HepG2 (cell line): ENCODE measurements at regions not wholly inside any gene's neighbourhood (a gene's known extent, or its start where the extent isn't known, plus 50 kb on each side); places are given as distances from the start of the nearest gene placed in this dataset.

Experiments used
- ATAC-seq: fragments of 200-7000 bp; cut with Tn5 transposase; 3 replicates; pipeline ENCODE4 v1.9.1; 2020; ENCODE audit warnings: mild to moderate bottlenecking, moderate library complexity
- BruUV-seq: library from RNA; stranded (reverse); fragments of 400-500 nt; replicated peaks from 2 replicates; lab custom pipeline; 2021; lab: Mats Ljungman, UMichigan
- CTCF ChIA-PET: fragments of 300-600 bp; formaldehyde crosslinking; extraction: SDS; loops from one replicate; lab custom pipeline; 2021; ENCODE audit warnings: low total read pairs, inconsistent platforms, low intra/inter-chr PET ratio; lab: Yijun Ruan, JAX
- POLR2A ChIA-PET: fragments of 350-600 bp; sonication (Branson Sonifier 250); formaldehyde crosslinking; loops from one replicate; lab custom pipeline; 2020; ENCODE audit warnings: antibody characterized with exemption, inconsistent platforms; lab: Yijun Ruan, JAX
- DNase-seq: peaks from one replicate; pipeline ENCODE4 v3.0.0-alpha.2; 2015; ENCODE audit warnings: low spot score
- FAIRE-seq: peaks from 3 replicates; lab custom pipeline; 2011; peaks lifted over from hg19 to GRCh38; lab: Jason Lieb, UNC
- H2AFZ ChIP-seq: one replicate; pipeline ENCODE4 v1.6.1; 2011; ENCODE audit warnings: low read length, inconsistent platforms
- H3K27ac ChIP-seq: fragments of 300-600 bp; 3 replicates; pipeline ENCODE4 v1.8.0; 2011; ENCODE audit warnings: mixed run types, mild to moderate bottlenecking, mixed read lengths, low read length, inconsistent platforms; ENCODE audit not compliant: insufficient read depth; ENCODE audit errors: extremely low read length
- H3K27me3 ChIP-seq, 2 experiments: fragments of 200-600 bp in 1 of 2; 2 replicates in 1 of 2; 3 replicates in 1 of 2; pipeline versions ENCODE4 v1.6.0 to v1.8.0; 2011; ENCODE audit warnings: low read length in 2 of 2, mild to moderate bottlenecking in 2 of 2, moderate library complexity in 2 of 2, inconsistent platforms in 1 of 2; ENCODE audit not compliant: insufficient read depth in 2 of 2, control insufficient read depth in 1 of 2
- H3K36me3 ChIP-seq, 2 experiments: fragments of 200-600 bp in 1 of 2; replicated peaks in 1 of 2; 2 replicates in 1 of 2; 3 replicates in 1 of 2; pipeline versions ENCODE4 v1.5.1 to v1.8.0; 2011; ENCODE audit warnings: low read length in 2 of 2, inconsistent platforms in 1 of 2; ENCODE audit not compliant: insufficient read depth in 2 of 2, control insufficient read depth in 1 of 2
- H3K4me1 ChIP-seq: 2 replicates; pipeline ENCODE4 v1.5.1; 2012; ENCODE audit warnings: low read length, inconsistent platforms; ENCODE audit not compliant: insufficient read depth
- H3K4me2 ChIP-seq: 2 replicates; pipeline ENCODE4 v1.6.0; 2011; ENCODE audit warnings: low read depth, low read length, inconsistent platforms
- H3K4me3 ChIP-seq, 3 experiments: fragments of 200-600 bp in 1 of 3; sonication (generic), shearing (Covaris generic) in 1 of 3; replicated peaks in 1 of 3; 2 replicates each; pipeline ENCODE4 v1.5.1; 2011 to 2016; ENCODE audit warnings: low read length in 3 of 3, inconsistent platforms in 2 of 3, low read depth in 2 of 3, mild to moderate bottlenecking in 2 of 3, control low read depth in 1 of 3, mixed read lengths in 1 of 3; ENCODE audit not compliant: insufficient read depth in 1 of 3
- H3K79me2 ChIP-seq: one replicate; pipeline ENCODE4 v1.6.1; 2011; ENCODE audit warnings: low read length, inconsistent platforms; ENCODE audit not compliant: insufficient read depth
- H3K9ac ChIP-seq: 2 replicates; pipeline ENCODE4 v1.6.0; 2011; ENCODE audit warnings: mild to moderate bottlenecking, low read depth, low read length, inconsistent platforms; ENCODE audit not compliant: insufficient read depth
- H3K9me3 ChIP-seq: 2 replicates; pipeline ENCODE4 v1.5.1; 2012; ENCODE audit warnings: mild to moderate bottlenecking, low read length
- H4K20me1 ChIP-seq: 2 replicates; pipeline ENCODE4 v1.6.0; 2011; ENCODE audit warnings: inconsistent platforms, mild to moderate bottlenecking, low read length, moderate library complexity; ENCODE audit not compliant: insufficient read depth
- FOXO4 ChIP-seq: sonication (generic); formaldehyde crosslinking; conservative IDR thresholded peaks from 2 replicates; pipeline ENCODE4 v1.8.1; 2023; ENCODE audit warnings: missing genetic modification reagents
- MBD4 ChIP-seq: IDR thresholded peaks from 2 replicates; pipeline ENCODE4 v1.6.1; 2012; ENCODE audit warnings: low read length, inconsistent platforms, borderline replicate concordance
- ZNF629 ChIP-seq: sonication (generic); formaldehyde crosslinking; conservative IDR thresholded peaks from 2 replicates; pipeline ENCODE4 v1.5.0; 2020; ENCODE audit warnings: missing genetic modification reagents
- ZNF768 ChIP-seq: sonication (generic); formaldehyde crosslinking; IDR thresholded peaks from 2 replicates; pipeline ENCODE4 v1.4.0; 2020; ENCODE audit warnings: missing genetic modification reagents
- WGBS: methylation state at CpG from one replicate; pipeline ENCODE4 v1.1.6; 2017; ENCODE audit warnings: low lambda C conversion rate; 5-methylcytosine and 5-hydroxymethylcytosine counted together
- in situ Hi-C: cut with HindIII; loops from 2 replicates; pipeline ENCODE4 v1.10.0; 2017; ENCODE audit warnings: low pct_unique_long_range_greater_than_20kb; ENCODE audit not compliant: extremely low pct_ligation_motif_present
- intact Hi-C: fragments of 100-400 bp; cut with micrococcal nuclease; formaldehyde crosslinking; loops from one replicate; pipeline ENCODE4 v1.10.0; 2022; ENCODE audit not compliant: unreplicated experiment

- H3K27ac ChIP-seq, result no peak overlapping the region
- H3K9ac ChIP-seq, result no peak overlapping the region
- intact Hi-C loops, result no loop called here
- H3K4me1 ChIP-seq, result no peaks in the 10 kb centered on the region
- TF ChIP-seq ZNF629 (CRISPR knock-in tag) (peak; percentile 91), FOXO4 (no peak)
- TF ChIP-seq, all 625 proteins: peak for 1
- WGBS, result 36% methylated on average over 4 of the region's 5 CpGs
- POLR2A ChIA-PET, result no interaction called here
- H4K20me1 ChIP-seq, result no peaks in the 10 kb centered on the region
- in situ Hi-C loops, result no loop called here
- no peaks in the 10 kb centered on the region for H3K9me3 ChIP-seq
- peaks cover 2 to 22% of the 10 kb centered on the region in 2 experiments; a peak in 3 of 5 replicates for H3K27me3 ChIP-seq
- H3K79me2 ChIP-seq, result no peaks in the 10 kb centered on the region
- FAIRE-seq, result no peak
- no peak overlapping the region for H3K4me2 ChIP-seq
- H3K4me3 ChIP-seq, result no peak overlapping the region
- ATAC-seq, result no peak
- CTCF ChIA-PET, result no interaction called here
- BruUV-seq, result no TSS peak
- no peak overlapping the region for H2AFZ ChIP-seq
- DNase-seq, result no peak
- H3K36me3 ChIP-seq, result no peaks in the 10 kb centered on the region
Measured at GRCh38 chr12:113535100-113535499, 63.4 kb upstream of the LHX5 start.

GRCh38 chr12:113534555-113534954, 62.9 kb upstream of the LHX5 start:
- ChIA-PET CTCF (no interaction called here), POLR2A (no interaction called here)
- TF ChIP-seq ZNF768 (CRISPR knock-in tag) (peak; percentile 76), MBD4 (no peak)
- Histone ChIP-seq H3K9me3 (no peaks in the 10 kb centered on the region), H3K4me1 (no peaks in the 10 kb centered on the region), H3K4me2 (no peak overlapping the region), H2AFZ (no peak overlapping the region), H3K27me3 (peaks cover 2 to 19% of the 10 kb centered on the region in 2 experiments; a peak in 2 of 5 replicates), H4K20me1 (no peaks in the 10 kb centered on the region), H3K9ac (no peak overlapping the region), H3K4me3 (no peak overlapping the region), H3K27ac (no peak overlapping the region), H3K36me3 (no peaks in the 10 kb centered on the region), H3K79me2 (no peaks in the 10 kb centered on the region)
- FAIRE-seq (no peak), DNase-seq (no peak), ATAC-seq (no peak)
- intact Hi-C loops, result no loop called here
- in situ Hi-C loops, result no loop called here
- WGBS, result 42% methylated on average over 6 of the region's 6 CpGs
- BruUV-seq, result no TSS peak
